Hepatocyte (in vitro differentiated cells): ENCODE measurements at regions not wholly inside any gene's neighbourhood (a gene's known extent, or its start where the extent isn't known, plus 50 kb on each side); places are given as distances from the start of the nearest gene placed in this dataset.

Experiments used
- CTCF ChIP-seq: fragments of 200-600 bp; sonication (generic); IDR thresholded peaks from 2 replicates; pipeline ENCODE4 v1.5.1; 2016; ENCODE audit warnings: antibody characterized with exemption, mild to moderate bottlenecking; ENCODE audit not compliant: poor library complexity
- EZH2 ChIP-seq: fragments of 200-600 bp; sonication (generic); IDR thresholded peaks from 2 replicates; pipeline ENCODE4 v1.6.1; 2016; ENCODE audit warnings: antibody characterized with exemption, mild to moderate bottlenecking, borderline replicate concordance

- TF ChIP-seq CTCF: no peak
- no peak for TF ChIP-seq EZH2
Observed at GRCh38 chr10:113480851-113481502, 71.9 kb upstream of the HABP2 start.
